ENCODE measurements at regions not wholly inside any gene's neighbourhood (a gene's known extent, or its start where the extent isn't known, plus 50 kb on each side); places are given as distances from the start of the nearest gene placed in this dataset.
A peak's percentile ranks its signal among the peaks of the same experiment; 100 is the strongest.

DNA sequence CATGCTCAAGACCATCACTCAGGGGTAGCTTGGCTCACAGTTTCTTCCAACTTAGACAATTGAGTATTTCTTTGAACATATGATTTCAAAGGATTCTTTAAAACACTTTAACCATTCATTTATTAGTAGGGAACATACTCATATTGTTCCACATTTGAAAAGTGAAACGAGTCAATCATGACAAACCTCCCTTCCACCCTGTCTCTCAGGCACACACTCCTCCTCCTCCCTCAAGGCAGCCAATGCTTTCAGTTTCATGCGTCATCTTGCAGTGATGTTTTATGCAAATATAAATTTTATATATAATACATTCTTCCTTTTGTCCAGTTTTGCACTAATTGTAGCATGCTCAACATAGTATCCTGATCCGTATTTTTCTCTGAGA, 126.0 kb upstream of the BOD1 start:
- Mint-ChIP-seq H3K27ac (no peak overlapping the region), H3K27me3 (ENCODE audit: low read depth, poor library complexity) (peaks cover 8% of the 10 kb centered on the region), H3K4me3 (no peak overlapping the region), H3K4me1 (peaks cover 65% of the 10 kb centered on the region), H3K9me3 (peaks cover 3% of the 10 kb centered on the region), H3K36me3 (ENCODE audit: low read depth) (no peaks in the 10 kb centered on the region)
- TF ChIP-seq, protein P1, sequence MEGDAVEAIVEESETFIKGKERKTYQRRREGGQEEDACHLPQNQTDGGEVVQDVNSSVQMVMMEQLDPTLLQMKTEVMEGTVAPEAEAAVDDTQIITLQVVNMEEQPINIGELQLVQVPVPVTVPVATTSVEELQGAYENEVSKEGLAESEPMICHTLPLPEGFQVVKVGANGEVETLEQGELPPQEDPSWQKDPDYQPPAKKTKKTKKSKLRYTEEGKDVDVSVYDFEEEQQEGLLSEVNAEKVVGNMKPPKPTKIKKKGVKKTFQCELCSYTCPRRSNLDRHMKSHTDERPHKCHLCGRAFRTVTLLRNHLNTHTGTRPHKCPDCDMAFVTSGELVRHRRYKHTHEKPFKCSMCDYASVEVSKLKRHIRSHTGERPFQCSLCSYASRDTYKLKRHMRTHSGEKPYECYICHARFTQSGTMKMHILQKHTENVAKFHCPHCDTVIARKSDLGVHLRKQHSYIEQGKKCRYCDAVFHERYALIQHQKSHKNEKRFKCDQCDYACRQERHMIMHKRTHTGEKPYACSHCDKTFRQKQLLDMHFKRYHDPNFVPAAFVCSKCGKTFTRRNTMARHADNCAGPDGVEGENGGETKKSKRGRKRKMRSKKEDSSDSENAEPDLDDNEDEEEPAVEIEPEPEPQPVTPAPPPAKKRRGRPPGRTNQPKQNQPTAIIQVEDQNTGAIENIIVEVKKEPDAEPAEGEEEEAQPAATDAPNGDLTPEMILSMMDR (IDR thresholded peaks at IDR 0.05) = no peak
- DNase-seq = no peak

DNA sequence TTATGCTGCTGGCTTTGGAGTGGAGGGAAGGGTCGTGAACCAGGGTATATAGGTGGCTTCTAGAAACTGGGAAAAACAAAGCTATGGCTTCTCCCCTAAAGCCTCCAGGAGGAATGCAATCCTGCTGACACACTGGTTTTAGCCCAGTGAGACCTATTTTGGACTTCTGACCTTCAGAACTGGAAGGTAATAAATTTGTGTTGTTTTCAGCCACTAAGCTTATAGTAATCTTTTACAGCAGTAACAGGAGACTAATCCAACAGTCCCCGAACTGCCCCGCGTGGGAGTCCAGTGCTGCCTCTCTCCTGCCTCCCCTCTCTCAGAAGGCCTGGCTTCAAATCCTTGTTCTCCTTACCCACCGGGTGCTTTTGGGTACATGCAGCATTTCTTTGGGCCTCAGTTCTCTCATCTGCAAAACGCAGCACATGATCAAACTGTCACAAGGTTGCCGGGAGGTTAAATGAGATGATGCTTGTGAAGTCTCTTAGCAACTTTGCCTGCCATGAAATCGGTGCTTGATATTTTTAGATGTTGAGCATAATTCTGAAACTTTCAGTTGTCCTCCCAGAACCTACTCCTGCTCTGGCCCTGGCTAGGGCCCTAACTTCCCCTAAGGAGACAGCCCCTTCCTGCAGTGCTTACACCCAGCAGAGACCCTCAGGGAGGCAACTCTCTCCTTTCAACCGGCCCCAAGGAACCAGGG, 127.3 kb upstream of the BOD1 start:
- peak overlapping the region; percentile 5 for H3K27ac Mint-ChIP-seq
- H3K4me1 Mint-ChIP-seq = peaks cover 60% of the 10 kb centered on the region
- H3K4me3 Mint-ChIP-seq = no peak overlapping the region
- H3K27me3 Mint-ChIP-seq (ENCODE audit: low read depth, poor library complexity) = peaks cover 8% of the 10 kb centered on the region
- TF ChIP-seq, protein P1 (IDR thresholded peaks at IDR 0.05) = no peak
- DNase-seq = no peak
- H3K9me3 Mint-ChIP-seq = peaks cover 3% of the 10 kb centered on the region
- H3K36me3 Mint-ChIP-seq (ENCODE audit: low read depth) = no peaks in the 10 kb centered on the region

DNA sequence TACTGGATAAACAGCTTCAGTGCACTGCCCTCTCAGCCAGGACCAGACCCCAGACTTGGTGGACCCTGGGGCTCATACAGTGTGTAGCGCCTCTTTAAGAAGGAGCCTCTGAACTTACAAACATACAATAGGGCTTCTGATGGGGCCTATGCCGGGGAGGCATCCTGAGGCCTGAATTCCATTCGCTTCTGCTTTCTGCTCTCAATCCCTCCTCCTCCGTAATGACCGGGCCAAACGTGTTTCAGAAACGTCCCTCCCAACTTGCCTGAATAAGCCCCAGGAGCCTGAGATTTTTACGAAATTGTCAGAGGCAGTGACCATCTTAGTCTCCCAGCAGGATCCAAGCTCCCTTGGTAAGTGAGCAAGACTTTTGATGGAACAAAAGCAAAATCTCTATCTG, 128.1 kb upstream of the BOD1 start:
- peaks cover 3% of the 10 kb centered on the region for H3K9me3 Mint-ChIP-seq
- DNase-seq = no peak
- no peak overlapping the region for H3K4me3 Mint-ChIP-seq
- H3K4me1 Mint-ChIP-seq = peaks cover 57% of the 10 kb centered on the region
- peaks cover 6% of the 10 kb centered on the region for H3K27me3 Mint-ChIP-seq (ENCODE audit: low read depth, poor library complexity)
- peak overlapping the region; percentile 20 for H3K27ac Mint-ChIP-seq
- TF ChIP-seq, protein P1 (IDR thresholded peaks at IDR 0.05) = no peak
- no peaks in the 10 kb centered on the region for H3K36me3 Mint-ChIP-seq (ENCODE audit: low read depth)

DNA sequence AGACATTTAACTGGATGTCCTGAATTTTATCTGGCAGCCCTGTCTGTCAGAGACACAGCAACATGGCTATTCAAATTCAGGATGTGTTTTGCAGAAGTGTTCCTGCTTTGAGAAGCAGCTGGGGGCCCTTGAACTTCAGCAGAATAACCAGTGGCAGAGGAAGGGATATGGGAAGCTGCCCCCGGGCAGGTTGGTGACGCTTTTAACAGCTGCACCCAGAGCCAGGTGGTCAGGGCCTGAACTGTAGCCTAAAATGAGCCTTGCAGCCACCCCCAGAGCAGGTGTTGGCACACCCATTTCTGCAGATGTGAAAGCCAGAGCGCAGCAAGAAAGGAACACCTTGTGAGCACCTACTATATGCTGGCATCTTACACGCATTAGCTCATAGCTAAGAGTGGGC, 128.7 kb upstream of the BOD1 start:
- peaks cover 3% of the 10 kb centered on the region for H3K9me3 Mint-ChIP-seq
- H3K36me3 Mint-ChIP-seq (ENCODE audit: low read depth) = no peaks in the 10 kb centered on the region
- H3K27me3 Mint-ChIP-seq (ENCODE audit: low read depth, poor library complexity) = peaks cover 2% of the 10 kb centered on the region
- H3K4me3 Mint-ChIP-seq = no peak overlapping the region
- no peak overlapping the region for H3K27ac Mint-ChIP-seq
- DNase-seq = no peak
- TF ChIP-seq, protein P1 (IDR thresholded peaks at IDR 0.05) = no peak
- H3K4me1 Mint-ChIP-seq = peaks cover 57% of the 10 kb centered on the region

DNA sequence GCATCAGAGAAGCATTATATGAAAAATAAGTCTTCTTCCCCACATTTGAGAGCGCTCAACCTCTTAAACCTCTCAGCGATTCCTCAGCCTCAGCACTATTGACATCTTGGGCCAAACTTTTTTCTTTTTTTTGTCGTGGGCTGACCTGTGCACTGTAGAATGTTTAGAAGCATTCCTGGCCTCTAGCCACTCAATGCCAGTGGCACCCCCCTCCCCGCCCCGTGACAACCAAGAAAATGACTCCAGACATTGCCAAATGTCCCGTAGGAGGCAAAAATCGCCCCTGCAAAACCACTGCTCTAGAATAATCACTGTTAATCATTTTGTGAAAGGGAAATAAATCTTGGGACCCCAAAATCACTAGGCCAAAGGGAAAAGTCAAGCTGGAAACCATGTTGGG, 129.1 kb upstream of the BOD1 start:
- H3K4me1 Mint-ChIP-seq = peaks cover 57% of the 10 kb centered on the region
- no peak for DNase-seq
- no peak overlapping the region for H3K27ac Mint-ChIP-seq
- TF ChIP-seq, protein P1 (IDR thresholded peaks at IDR 0.05) = no peak
- peaks cover 2% of the 10 kb centered on the region for H3K27me3 Mint-ChIP-seq (ENCODE audit: low read depth, poor library complexity)
- no peaks in the 10 kb centered on the region for H3K36me3 Mint-ChIP-seq (ENCODE audit: low read depth)
- H3K9me3 Mint-ChIP-seq = peaks cover 3% of the 10 kb centered on the region
- no peak overlapping the region for H3K4me3 Mint-ChIP-seq

DNA sequence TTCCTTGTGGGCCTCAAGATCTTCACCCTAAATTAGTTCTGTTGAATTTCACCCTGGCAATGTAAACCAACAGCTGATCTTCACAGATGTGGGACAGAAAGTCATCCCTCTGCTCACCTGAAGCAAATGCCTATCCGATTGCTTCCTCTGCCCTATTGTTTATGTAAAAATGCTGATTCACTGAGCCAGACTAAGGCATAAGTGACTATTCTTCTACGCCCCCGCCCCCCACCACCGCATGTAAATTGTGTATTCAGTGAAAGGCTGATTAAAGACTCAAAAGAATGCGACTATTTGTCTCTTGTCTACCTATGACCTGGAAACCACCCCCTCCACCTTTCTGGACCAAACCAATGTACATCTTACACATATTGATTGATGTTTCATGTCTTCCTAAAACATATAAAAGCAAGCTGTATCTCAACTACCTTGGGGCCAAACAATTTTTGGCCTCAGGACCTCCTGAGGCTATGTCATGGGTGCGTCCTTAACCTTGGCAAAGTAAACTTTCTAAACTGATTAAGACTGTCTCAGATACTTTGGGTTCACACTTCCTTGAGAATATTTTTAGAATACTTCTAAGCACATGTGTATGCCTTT, 129.7 kb upstream of the BOD1 start:
- Mint-ChIP-seq H3K4me1 (peaks cover 54% of the 10 kb centered on the region), H3K9me3 (peaks cover 3% of the 10 kb centered on the region), H3K27ac (no peak overlapping the region), H3K36me3 (ENCODE audit: low read depth) (no peaks in the 10 kb centered on the region), H3K4me3 (no peak overlapping the region), H3K27me3 (ENCODE audit: low read depth, poor library complexity) (peaks cover 2% of the 10 kb centered on the region)
- TF ChIP-seq, protein P1 (IDR thresholded peaks at IDR 0.05) = no peak
- DNase-seq = no peak
